Trophoblast cell (in vitro differentiated cells and primary cell): ENCODE measurements at regions not wholly inside any gene's neighbourhood (a gene's known extent, or its start where the extent isn't known, plus 50 kb on each side); places are given as distances from the start of the nearest gene placed in this dataset.

Experiments
- DNase-seq, 2 donors: peaks; one replicate each; pipeline ENCODE4 v3.0.0-alpha.2; 2016
- H2AFZ ChIP-seq: 2 replicates; pipeline ENCODE4 v1.6.1; 2013; ENCODE audit warnings: low read length, moderate library complexity, mild to moderate bottlenecking; ENCODE audit not compliant: insufficient read depth, poor library complexity
- H2AK5ac ChIP-seq: 2 replicates; pipeline ENCODE4 v1.6.1; 2013; ENCODE audit warnings: mild to moderate bottlenecking, low read length
- H2BK120ac ChIP-seq: 2 replicates; pipeline ENCODE4 v1.6.1; 2013; ENCODE audit warnings: low read length, mild to moderate bottlenecking, moderate library complexity; ENCODE audit not compliant: insufficient read depth, poor library complexity
- H2BK12ac ChIP-seq: 2 replicates; pipeline ENCODE4 v1.6.1; 2013; ENCODE audit warnings: mild to moderate bottlenecking, low read length, moderate library complexity
- H2BK5ac ChIP-seq: 2 replicates; pipeline ENCODE4 v1.6.1; 2013; ENCODE audit warnings: low read length, low read depth, moderate library complexity, mild to moderate bottlenecking; ENCODE audit not compliant: poor library complexity
- H3K14ac ChIP-seq: 2 replicates; pipeline ENCODE4 v1.6.1; 2013; ENCODE audit warnings: mild to moderate bottlenecking, low read length
- H3K18ac ChIP-seq: 2 replicates; pipeline ENCODE4 v1.6.1; 2013; ENCODE audit warnings: mild to moderate bottlenecking, low read length
- H3K23ac ChIP-seq: 2 replicates; pipeline ENCODE4 v1.6.1; 2013; ENCODE audit warnings: low read length
- H3K27ac ChIP-seq: 2 replicates; pipeline ENCODE4 v1.5.1; 2013; ENCODE audit warnings: low read depth, mild to moderate bottlenecking, inconsistent platforms, low read length, moderate library complexity
- H3K27me3 ChIP-seq: 2 replicates; pipeline ENCODE4 v1.6.1; 2013; ENCODE audit warnings: inconsistent platforms, mild to moderate bottlenecking, low read length, moderate library complexity; ENCODE audit not compliant: insufficient read depth
- H3K36me3 ChIP-seq, 2 experiments: 1 replicate in 1 of 2; 2 replicates in 1 of 2; pipeline ENCODE4 v1.6.1; 2013; ENCODE audit warnings: low read length in 2 of 2, mild to moderate bottlenecking in 2 of 2, moderate library complexity in 1 of 2; ENCODE audit not compliant: insufficient read depth in 2 of 2, control insufficient read depth in 1 of 2
- H3K4ac ChIP-seq: 2 replicates; pipeline ENCODE4 v1.6.1; 2013; ENCODE audit warnings: low read depth, mild to moderate bottlenecking, low read length, moderate library complexity
- H3K4me1 ChIP-seq, 2 experiments: 1 replicate in 1 of 2; 2 replicates in 1 of 2; pipeline ENCODE4 v1.6.1; 2013; ENCODE audit warnings: low read length in 2 of 2, mild to moderate bottlenecking in 2 of 2, moderate library complexity in 1 of 2; ENCODE audit not compliant: insufficient read depth in 2 of 2, control insufficient read depth in 1 of 2
- H3K4me2 ChIP-seq: 2 replicates; pipeline ENCODE4 v1.6.1; 2013; ENCODE audit warnings: inconsistent platforms, mild to moderate bottlenecking, low read length, moderate library complexity
- H3K4me3 ChIP-seq: 2 replicates; pipeline ENCODE4 v1.5.1; 2013; ENCODE audit warnings: mild to moderate bottlenecking, low read depth, low read length, inconsistent platforms
- H3K79me1 ChIP-seq: one replicate; pipeline ENCODE4 v1.6.1; 2013; ENCODE audit warnings: low read length
- H3K79me2 ChIP-seq: 2 replicates; pipeline ENCODE4 v1.6.1; 2013; ENCODE audit warnings: low read length, mild to moderate bottlenecking; ENCODE audit not compliant: control insufficient read depth, insufficient read depth, poor library complexity
- H3K9ac ChIP-seq: 2 replicates; pipeline ENCODE4 v1.6.1; 2013; ENCODE audit warnings: mild to moderate bottlenecking, low read length
- H3K9me3 ChIP-seq: 2 replicates; pipeline ENCODE4 v1.6.1; 2013; ENCODE audit warnings: low read depth, mild to moderate bottlenecking, control low read depth, inconsistent platforms, low read length; ENCODE audit not compliant: insufficient read depth
- H4K12ac ChIP-seq: 2 replicates; pipeline ENCODE4 v1.6.1; 2013; ENCODE audit warnings: low read depth, mild to moderate bottlenecking, low read length, moderate library complexity
- H4K8ac ChIP-seq: 2 replicates; pipeline ENCODE4 v1.6.1; 2013; ENCODE audit warnings: low read depth, mild to moderate bottlenecking, low read length, moderate library complexity
- H4K91ac ChIP-seq: one replicate; pipeline ENCODE4 v1.6.1; 2013; ENCODE audit warnings: low read depth, mild to moderate bottlenecking, low read length, moderate library complexity
- WGBS: extraction: QIAGEN DNeasy Blood & Tissue Kit; methylation state at CpG from one replicate; pipeline ENCODE4 v1.1.7; 2013; ENCODE audit warnings: missing lambda C conversion rate; ENCODE audit not compliant: insufficient read length, insufficient coverage; ENCODE audit errors: extremely low coverage; 5-methylcytosine and 5-hydroxymethylcytosine counted together

- H2BK120ac ChIP-seq, result no peak overlapping the region
- no peak overlapping the region for H3K4ac ChIP-seq
- H3K4me3 ChIP-seq, result no peak overlapping the region
- H3K9ac ChIP-seq, result no peak overlapping the region
- no peak overlapping the region for H4K12ac ChIP-seq
- H3K79me2 ChIP-seq, result no peaks in the 10 kb centered on the region
- no CpG with 5 or more reads among the region's 1 CpG for WGBS
- H2BK5ac ChIP-seq, result no peak overlapping the region
- H3K4me2 ChIP-seq, result no peak overlapping the region
- H2BK12ac ChIP-seq, result no peak overlapping the region
- no peak overlapping the region for H3K23ac ChIP-seq
- no peaks in the 10 kb centered on the region for H3K27me3 ChIP-seq
- DNase-seq, result peak in 1 of 2 donors; percentile 30
- H3K14ac ChIP-seq, result no peak overlapping the region
- H2AFZ ChIP-seq, result no peak overlapping the region
- no peaks in the 10 kb centered on the region for H3K4me1 ChIP-seq
- H4K91ac ChIP-seq, result no peak overlapping the region
- no peak overlapping the region for H4K8ac ChIP-seq
- no peaks in the 10 kb centered on the region for H3K79me1 ChIP-seq
- H3K9me3 ChIP-seq, result no peaks in the 10 kb centered on the region
- H3K18ac ChIP-seq, result no peak overlapping the region
- H3K36me3 ChIP-seq, result no peaks in the 10 kb centered on the region
- no peak overlapping the region for H2AK5ac ChIP-seq
- H3K27ac ChIP-seq, result no peak overlapping the region
These were observed 568.8 kb downstream of the LMO4 start for GRCh38 chr1:87897481-87897880.

- Histone ChIP-seq H2AFZ (no peak overlapping the region), H2AK5ac (no peak overlapping the region), H3K4me3 (no peak overlapping the region), H3K18ac (no peak overlapping the region), H3K27me3 (no peaks in the 10 kb centered on the region), H2BK5ac (no peak overlapping the region), H2BK120ac (no peak overlapping the region), H3K79me1 (no peaks in the 10 kb centered on the region), H4K8ac (no peak overlapping the region), H3K27ac (no peak overlapping the region), H3K36me3 (no peaks in the 10 kb centered on the region), H4K12ac (no peak overlapping the region), H3K4ac (no peak overlapping the region), H3K23ac (no peak overlapping the region), H4K91ac (no peak overlapping the region), H3K4me1 (peaks cover 0 to 3% of the 10 kb centered on the region in 2 experiments), H3K14ac (no peak overlapping the region), H3K9me3 (no peaks in the 10 kb centered on the region), H3K9ac (no peak overlapping the region), H2BK12ac (no peak overlapping the region), H3K79me2 (no peaks in the 10 kb centered on the region), H3K4me2 (no peak overlapping the region)
- no CpG with 5 or more reads among the region's 4 CpGs for WGBS
- DNase-seq, result no peak
These were observed 569.8 kb downstream of the LMO4 start for GRCh38 chr1:87898431-87898830.

GRCh38 chr1:87899017-87899416, 570.3 kb downstream of the LMO4 start:
- Histone ChIP-seq H3K14ac (no peak overlapping the region), H3K4ac (no peak overlapping the region)

GRCh38 chr1:87899746-87900145, 571.1 kb downstream of the LMO4 start:
- WGBS, result no CpG with 5 or more reads among the region's 3 CpGs
- H3K14ac ChIP-seq, result no peak overlapping the region

More at GRCh38 chr1:87899017-87899416, 570.3 kb downstream of the LMO4 start:
- no peaks in the 10 kb centered on the region for H3K9me3 ChIP-seq
- H3K27ac ChIP-seq, result no peak overlapping the region
- no peak overlapping the region for H2AK5ac ChIP-seq
- no peak overlapping the region for H2BK120ac ChIP-seq
- no peak overlapping the region for H3K4me2 ChIP-seq
- no peak overlapping the region for H2BK12ac ChIP-seq
- peaks cover 0 to 3% of the 10 kb centered on the region in 2 experiments for H3K4me1 ChIP-seq
- no peak for DNase-seq
- no peak overlapping the region for H3K23ac ChIP-seq
- no peak overlapping the region for H4K12ac ChIP-seq
- H3K79me2 ChIP-seq, result no peaks in the 10 kb centered on the region
- H4K8ac ChIP-seq, result no peak overlapping the region
- no peaks in the 10 kb centered on the region for H3K36me3 ChIP-seq
- H3K4me3 ChIP-seq, result no peak overlapping the region
- no peak overlapping the region for H2BK5ac ChIP-seq
- H3K79me1 ChIP-seq, result no peaks in the 10 kb centered on the region
- H3K27me3 ChIP-seq, result no peaks in the 10 kb centered on the region
- no peak overlapping the region for H2AFZ ChIP-seq
- no peak overlapping the region for H3K18ac ChIP-seq
- H3K9ac ChIP-seq, result no peak overlapping the region
- H4K91ac ChIP-seq, result no peak overlapping the region
- WGBS, result no CpG with 5 or more reads among the region's 2 CpGs

More at GRCh38 chr1:87899746-87900145, 571.1 kb downstream of the LMO4 start:
- H3K27ac ChIP-seq, result no peak overlapping the region
- no peak overlapping the region for H3K4ac ChIP-seq
- no peak for DNase-seq
- H3K4me3 ChIP-seq, result no peak overlapping the region
- no peaks in the 10 kb centered on the region for H3K36me3 ChIP-seq
- H3K9me3 ChIP-seq, result no peaks in the 10 kb centered on the region
- H4K8ac ChIP-seq, result no peak overlapping the region
- H2AK5ac ChIP-seq, result no peak overlapping the region
- H4K12ac ChIP-seq, result no peak overlapping the region
- no peaks in the 10 kb centered on the region for H3K79me1 ChIP-seq
- no peak overlapping the region for H3K18ac ChIP-seq
- H2BK12ac ChIP-seq, result no peak overlapping the region
- no peak overlapping the region for H3K23ac ChIP-seq
- H2BK120ac ChIP-seq, result no peak overlapping the region
- peaks cover 0 to 3% of the 10 kb centered on the region in 2 experiments for H3K4me1 ChIP-seq
- H4K91ac ChIP-seq, result no peak overlapping the region
- H3K9ac ChIP-seq, result no peak overlapping the region
- H3K79me2 ChIP-seq, result no peaks in the 10 kb centered on the region
- no peaks in the 10 kb centered on the region for H3K27me3 ChIP-seq
- no peak overlapping the region for H2AFZ ChIP-seq
- H3K4me2 ChIP-seq, result no peak overlapping the region
- no peak overlapping the region for H2BK5ac ChIP-seq
